ENCODE measurements at regions not wholly inside any gene's neighbourhood (a gene's known extent, or its start where the extent isn't known, plus 50 kb on each side); places are given as distances from the start of the nearest gene placed in this dataset.

DNA sequence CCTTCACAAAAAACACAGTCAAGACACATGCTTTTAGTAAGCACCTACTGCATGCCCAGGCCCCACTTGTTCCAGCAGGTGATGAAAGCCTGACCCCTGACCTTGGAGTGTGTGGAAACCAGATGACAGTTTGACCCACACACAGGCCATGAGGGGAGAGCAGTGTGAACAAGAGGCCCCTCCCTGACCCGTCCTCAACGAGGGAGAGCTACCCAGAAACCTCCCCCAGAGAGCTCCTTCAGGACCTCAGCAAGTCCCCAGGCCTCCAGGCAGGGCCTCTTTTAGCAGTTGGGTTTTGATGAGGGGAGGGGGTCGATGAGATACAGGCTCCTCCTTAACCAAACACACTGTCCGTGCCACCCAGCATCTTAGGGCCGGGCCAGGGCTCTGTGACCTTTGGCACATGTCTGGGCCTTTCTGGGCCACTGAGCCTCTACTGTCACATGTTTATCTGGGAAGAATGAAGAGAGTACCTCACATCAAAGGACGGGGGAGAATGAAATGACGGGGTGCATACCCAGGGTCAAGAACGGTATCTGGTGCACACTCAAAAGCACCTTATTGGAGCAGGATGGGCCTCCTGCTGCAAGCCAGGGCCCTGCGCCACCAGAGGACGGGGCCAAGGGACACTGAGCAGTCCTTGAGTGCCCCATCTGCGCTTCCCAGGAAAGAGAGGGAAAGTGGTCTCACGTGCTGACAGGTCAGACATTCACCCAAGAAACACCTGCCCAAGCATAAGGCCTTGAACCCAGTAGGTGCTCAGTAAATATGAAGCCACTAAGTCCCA is 202.6 kb upstream of the ZMIZ1 start:
- H3K4me3 ChIP-seq (ENCODE audit: low read length): no peak overlapping the region
- no peaks in the 10 kb centered on the region for H3K27me3 ChIP-seq (ENCODE audit: control insufficient read depth, insufficient read depth, low read length)
- H3K9me3 ChIP-seq (ENCODE audit: control insufficient read depth, low read depth, low read length): no peaks in the 10 kb centered on the region
- WGBS (ENCODE audit: insufficient coverage, low lambda C conversion rate): no CpG with 5 or more reads among the region's 12 CpGs
- no peaks in the 10 kb centered on the region for H3K4me1 ChIP-seq (ENCODE audit: control insufficient read depth, insufficient read depth, low read length)
- H3K36me3 ChIP-seq (ENCODE audit: control insufficient read depth, insufficient read depth, low read length): no peaks in the 10 kb centered on the region
- DNase-seq: no peak
- no peak overlapping the region for H3K27ac ChIP-seq (ENCODE audit: low read length)

DNA sequence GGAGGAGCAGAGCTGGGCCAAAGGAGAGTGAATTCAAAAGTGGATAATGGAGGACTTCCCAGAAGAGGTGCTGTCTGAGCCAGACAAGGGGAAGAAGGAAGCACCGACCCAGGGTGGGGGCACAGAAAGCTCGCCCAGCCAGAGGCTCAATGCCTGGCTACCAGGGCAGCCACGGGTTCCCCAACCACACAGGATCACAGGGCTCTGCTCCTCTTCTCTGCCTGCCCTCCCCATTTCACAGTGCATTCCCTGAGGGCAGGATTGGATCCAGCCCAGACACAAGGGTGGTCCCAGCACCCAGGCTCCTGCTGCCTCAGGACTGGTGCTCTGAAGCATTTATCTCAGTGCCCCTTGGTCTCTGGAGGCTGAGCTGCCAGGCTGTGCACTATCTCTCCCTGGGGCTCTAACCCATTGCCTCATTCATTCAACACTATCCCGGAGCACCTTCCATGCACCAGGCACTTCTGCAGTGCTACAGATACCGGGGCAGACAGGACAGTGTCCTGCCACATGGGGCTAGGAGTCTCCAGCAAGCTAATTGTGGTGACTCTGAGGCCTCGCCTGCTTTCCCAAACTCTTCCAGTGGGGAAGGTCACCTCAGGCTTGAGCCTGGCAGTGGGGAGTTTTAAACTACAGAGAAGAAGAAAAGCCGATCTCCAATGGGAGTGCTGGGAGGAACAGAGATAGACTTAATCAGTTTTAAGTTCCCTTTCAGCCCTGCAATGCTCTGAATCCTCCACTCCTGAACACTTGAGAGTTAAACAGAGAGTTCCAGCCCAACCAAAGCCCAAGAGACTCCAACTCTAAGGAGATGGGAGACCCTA is 201.8 kb upstream of the ZMIZ1 start:
- no peak for DNase-seq
- no peaks in the 10 kb centered on the region for H3K27me3 ChIP-seq (ENCODE audit: control insufficient read depth, insufficient read depth, low read length)
- no peaks in the 10 kb centered on the region for H3K36me3 ChIP-seq (ENCODE audit: control insufficient read depth, insufficient read depth, low read length)
- H3K27ac ChIP-seq (ENCODE audit: low read length): no peak overlapping the region
- WGBS (ENCODE audit: insufficient coverage, low lambda C conversion rate): no CpG with 5 or more reads among the region's 7 CpGs
- no peaks in the 10 kb centered on the region for H3K4me1 ChIP-seq (ENCODE audit: control insufficient read depth, insufficient read depth, low read length)
- H3K9me3 ChIP-seq (ENCODE audit: control insufficient read depth, low read depth, low read length): no peaks in the 10 kb centered on the region
- no peak overlapping the region for H3K4me3 ChIP-seq (ENCODE audit: low read length)

DNA sequence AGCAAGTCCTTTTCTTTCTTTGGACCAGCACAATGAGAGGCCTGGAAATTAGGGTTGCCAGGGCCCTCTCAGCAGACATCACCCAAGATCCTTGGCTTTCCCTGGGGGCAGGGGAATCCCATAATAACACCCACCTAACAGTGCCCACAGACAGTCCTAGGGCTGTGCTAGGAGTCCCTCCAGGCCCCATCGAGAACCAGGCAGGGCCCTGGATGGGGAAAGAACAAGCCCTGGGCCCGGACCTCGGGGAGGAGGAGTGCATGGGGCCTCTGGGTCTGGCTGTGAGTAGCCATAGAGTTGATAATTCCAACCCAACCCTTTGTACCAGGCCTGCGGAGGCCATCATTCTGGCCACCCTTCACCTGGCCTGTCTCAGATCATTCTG is 201.2 kb upstream of the ZMIZ1 start:
- DNase-seq: no peak
- Histone ChIP-seq H3K9me3 (ENCODE audit: control insufficient read depth, low read depth, low read length) (no peaks in the 10 kb centered on the region), H3K36me3 (ENCODE audit: control insufficient read depth, insufficient read depth, low read length) (no peaks in the 10 kb centered on the region), H3K4me3 (ENCODE audit: low read length) (no peak overlapping the region), H3K4me1 (ENCODE audit: control insufficient read depth, insufficient read depth, low read length) (no peaks in the 10 kb centered on the region), H3K27ac (ENCODE audit: low read length) (no peak overlapping the region), H3K27me3 (ENCODE audit: control insufficient read depth, insufficient read depth, low read length) (no peaks in the 10 kb centered on the region)
- no CpG with 5 or more reads among the region's 4 CpGs for WGBS (ENCODE audit: insufficient coverage, low lambda C conversion rate)

DNA sequence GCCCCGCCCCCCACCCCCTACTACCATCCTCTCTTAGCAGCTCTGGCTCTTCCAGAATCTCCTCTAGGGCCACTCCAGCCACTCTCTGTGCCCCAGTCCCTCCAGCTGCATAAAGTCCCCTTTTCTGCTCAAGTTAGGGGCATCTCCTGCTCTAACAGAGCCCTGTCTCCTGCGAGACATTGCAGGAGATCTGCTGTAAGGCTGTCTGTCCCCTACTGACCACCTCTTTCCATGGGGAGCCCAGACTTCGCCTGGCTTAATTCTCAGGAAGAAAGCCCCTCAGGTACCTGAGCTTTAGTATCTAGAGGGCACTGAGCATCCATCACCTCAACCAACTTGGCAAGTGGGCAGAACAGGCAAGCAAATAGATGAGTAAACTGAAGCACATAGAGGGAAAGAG is 200.7 kb upstream of the ZMIZ1 start:
- Histone ChIP-seq H3K27ac (ENCODE audit: low read length) (no peak overlapping the region), H3K4me1 (ENCODE audit: control insufficient read depth, insufficient read depth, low read length) (no peaks in the 10 kb centered on the region), H3K27me3 (ENCODE audit: control insufficient read depth, insufficient read depth, low read length) (no peaks in the 10 kb centered on the region), H3K9me3 (ENCODE audit: control insufficient read depth, low read depth, low read length) (no peaks in the 10 kb centered on the region), H3K36me3 (ENCODE audit: control insufficient read depth, insufficient read depth, low read length) (no peaks in the 10 kb centered on the region), H3K4me3 (ENCODE audit: low read length) (no peak overlapping the region)
- WGBS (ENCODE audit: insufficient coverage, low lambda C conversion rate): no CpG with 5 or more reads among the region's 3 CpGs
- no peak for DNase-seq

DNA sequence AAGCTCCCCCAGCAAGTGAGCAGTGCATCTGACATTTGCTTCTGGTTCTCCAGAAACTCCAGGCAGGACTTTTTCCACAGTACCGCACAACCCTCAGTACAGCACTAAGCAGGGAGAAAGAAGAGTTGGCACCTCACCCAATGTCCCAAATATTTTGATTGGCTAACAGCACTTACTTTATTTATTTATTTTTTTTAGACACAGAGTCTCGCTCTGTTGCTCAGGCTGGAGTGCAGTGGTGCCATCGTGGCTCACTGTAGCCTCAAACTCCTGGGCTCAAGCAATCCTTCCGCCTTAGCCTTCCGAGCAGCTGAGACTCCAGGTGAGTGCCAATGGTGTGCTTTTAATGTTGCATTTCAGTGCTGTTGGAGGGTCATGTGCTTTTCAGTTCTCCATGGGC is 200.3 kb upstream of the ZMIZ1 start:
- H3K4me1 ChIP-seq (ENCODE audit: control insufficient read depth, insufficient read depth, low read length): no peaks in the 10 kb centered on the region
- no peak overlapping the region for H3K27ac ChIP-seq (ENCODE audit: low read length)
- H3K9me3 ChIP-seq (ENCODE audit: control insufficient read depth, low read depth, low read length): no peaks in the 10 kb centered on the region
- no peak for DNase-seq
- no peaks in the 10 kb centered on the region for H3K27me3 ChIP-seq (ENCODE audit: control insufficient read depth, insufficient read depth, low read length)
- H3K4me3 ChIP-seq (ENCODE audit: low read length): no peak overlapping the region
- no peaks in the 10 kb centered on the region for H3K36me3 ChIP-seq (ENCODE audit: control insufficient read depth, insufficient read depth, low read length)
- WGBS (ENCODE audit: insufficient coverage, low lambda C conversion rate): no CpG with 5 or more reads among the region's 5 CpGs

DNA sequence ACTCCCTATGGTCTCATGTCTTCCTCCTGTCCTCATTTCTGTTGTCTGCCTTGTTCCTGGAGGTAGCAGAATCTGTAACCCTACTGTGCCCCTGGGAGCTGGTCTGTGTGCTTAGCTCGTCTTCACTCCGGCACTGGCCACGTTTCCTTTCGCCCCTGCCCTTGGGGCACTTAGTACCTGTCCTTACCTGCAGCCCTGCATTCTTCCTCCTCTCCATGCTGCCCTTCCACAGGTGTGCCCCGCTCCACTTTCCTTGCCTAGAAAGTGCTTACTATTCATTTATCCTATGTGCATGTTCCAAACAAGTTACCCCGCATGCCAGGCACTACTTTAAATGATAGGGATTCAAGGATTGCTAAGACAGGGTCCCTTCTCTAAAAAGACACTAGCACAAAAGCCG is 199.9 kb upstream of the ZMIZ1 start:
- Histone ChIP-seq H3K27me3 (ENCODE audit: control insufficient read depth, insufficient read depth, low read length) (no peaks in the 10 kb centered on the region), H3K36me3 (ENCODE audit: control insufficient read depth, insufficient read depth, low read length) (no peaks in the 10 kb centered on the region), H3K27ac (ENCODE audit: low read length) (no peak overlapping the region), H3K4me3 (ENCODE audit: low read length) (no peak overlapping the region), H3K4me1 (ENCODE audit: control insufficient read depth, insufficient read depth, low read length) (no peaks in the 10 kb centered on the region), H3K9me3 (ENCODE audit: control insufficient read depth, low read depth, low read length) (no peaks in the 10 kb centered on the region)
- DNase-seq: no peak
- WGBS (ENCODE audit: insufficient coverage, low lambda C conversion rate): no CpG with 5 or more reads among the region's 7 CpGs

DNA sequence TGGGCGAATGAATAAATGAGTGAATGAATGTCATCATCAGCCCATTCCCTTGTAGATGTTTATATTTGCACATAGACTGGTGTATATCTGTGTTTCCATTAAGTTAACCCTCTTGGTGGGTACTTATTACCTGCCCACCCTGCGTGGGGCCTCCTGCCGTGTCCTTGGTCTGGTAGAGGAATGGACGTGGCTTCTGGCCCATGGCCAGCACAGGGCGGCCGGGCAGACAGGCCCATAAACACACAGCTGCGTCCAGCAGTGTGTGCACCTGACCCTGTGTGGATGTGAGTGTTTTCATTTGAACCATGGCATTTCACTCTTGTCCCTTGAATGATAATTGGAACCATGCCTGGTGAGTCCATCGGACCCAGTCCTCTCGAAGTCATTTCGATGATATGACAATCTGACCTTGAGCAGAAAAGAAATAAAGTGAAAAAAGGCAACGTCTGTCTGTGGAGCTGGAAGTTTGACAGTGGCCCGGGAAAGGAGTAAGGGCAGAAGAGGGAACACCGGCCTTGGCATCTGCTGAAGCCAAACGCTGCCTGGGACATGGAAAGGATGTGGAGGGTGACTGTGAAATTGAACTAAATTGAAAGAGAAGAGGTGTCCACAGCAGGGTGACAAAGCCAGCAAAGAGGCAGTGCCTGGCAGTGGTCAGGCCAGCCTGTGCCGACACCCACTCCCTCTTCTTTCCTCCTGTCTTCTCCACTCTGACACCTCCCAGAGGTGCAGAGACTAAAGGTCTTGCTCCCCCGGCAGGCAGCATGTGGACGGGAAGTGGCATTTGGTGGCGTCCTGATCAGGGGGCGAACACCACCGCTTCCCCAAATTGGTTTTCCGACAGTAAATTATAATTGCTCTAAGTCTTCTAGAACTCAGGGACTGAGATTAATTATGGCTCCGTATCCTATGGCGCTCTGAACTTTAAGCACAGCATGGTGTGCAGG is 199.0 kb upstream of the ZMIZ1 start:
- no peaks in the 10 kb centered on the region for H3K9me3 ChIP-seq (ENCODE audit: control insufficient read depth, low read depth, low read length)
- H3K4me3 ChIP-seq (ENCODE audit: low read length): no peak overlapping the region
- H3K27ac ChIP-seq (ENCODE audit: low read length): no peak overlapping the region
- WGBS (ENCODE audit: insufficient coverage, low lambda C conversion rate): 94% methylated on average over 10 of the region's 23 CpGs
- no peaks in the 10 kb centered on the region for H3K4me1 ChIP-seq (ENCODE audit: control insufficient read depth, insufficient read depth, low read length)
- DNase-seq: no peak
- no peaks in the 10 kb centered on the region for H3K36me3 ChIP-seq (ENCODE audit: control insufficient read depth, insufficient read depth, low read length)
- no peaks in the 10 kb centered on the region for H3K27me3 ChIP-seq (ENCODE audit: control insufficient read depth, insufficient read depth, low read length)

DNA sequence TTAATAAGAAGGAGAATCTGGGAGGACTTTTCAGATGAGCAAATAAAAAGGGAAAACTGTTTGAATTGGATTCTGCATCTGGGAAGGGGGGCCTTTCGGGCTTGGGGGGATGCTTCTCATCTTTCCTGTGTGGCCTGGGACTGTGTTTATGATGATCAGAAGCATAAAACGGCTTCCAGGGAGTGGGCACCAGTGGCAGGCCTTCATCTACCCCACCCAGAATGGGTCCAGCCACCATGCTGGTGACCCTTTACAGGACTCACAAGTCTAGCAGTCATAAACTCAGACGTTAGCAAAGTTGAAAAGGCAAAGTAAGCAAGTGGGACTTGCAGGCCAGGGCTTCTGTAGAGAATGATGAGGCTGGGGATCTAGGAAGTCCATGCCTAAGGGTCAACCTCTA is 198.3 kb upstream of the ZMIZ1 start:
- no peaks in the 10 kb centered on the region for H3K27me3 ChIP-seq (ENCODE audit: control insufficient read depth, insufficient read depth, low read length)
- H3K36me3 ChIP-seq (ENCODE audit: control insufficient read depth, insufficient read depth, low read length): no peaks in the 10 kb centered on the region
- H3K4me3 ChIP-seq (ENCODE audit: low read length): no peak overlapping the region
- no peak for DNase-seq
- no peaks in the 10 kb centered on the region for H3K9me3 ChIP-seq (ENCODE audit: control insufficient read depth, low read depth, low read length)
- H3K27ac ChIP-seq (ENCODE audit: low read length): no peak overlapping the region
- no peaks in the 10 kb centered on the region for H3K4me1 ChIP-seq (ENCODE audit: control insufficient read depth, insufficient read depth, low read length)
- no CpG with 5 or more reads among the region's 3 CpGs for WGBS (ENCODE audit: insufficient coverage, low lambda C conversion rate)

DNA sequence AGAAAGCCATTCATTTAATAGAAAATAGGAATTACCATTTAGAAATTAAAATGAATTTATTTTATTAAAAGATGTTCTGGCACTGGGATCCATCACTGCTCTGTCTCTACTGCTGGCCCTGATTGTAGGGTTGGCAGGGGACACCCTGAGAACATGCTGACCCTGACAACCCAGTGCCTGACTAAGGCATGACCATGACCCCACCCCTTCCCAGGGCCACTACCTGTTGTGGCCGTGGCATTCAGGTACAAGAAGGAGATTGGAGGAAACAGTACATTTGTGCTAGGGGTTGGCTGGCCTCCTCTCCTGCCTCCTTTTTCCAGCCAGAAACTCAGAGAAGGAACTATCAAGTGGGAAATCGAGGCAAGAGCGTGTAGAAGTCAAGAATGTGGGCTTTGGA is 197.0 kb upstream of the ZMIZ1 start:
- Histone ChIP-seq H3K36me3 (ENCODE audit: control insufficient read depth, insufficient read depth, low read length) (no peaks in the 10 kb centered on the region), H3K27ac (ENCODE audit: low read length) (no peak overlapping the region), H3K9me3 (ENCODE audit: control insufficient read depth, low read depth, low read length) (no peaks in the 10 kb centered on the region), H3K27me3 (ENCODE audit: control insufficient read depth, insufficient read depth, low read length) (no peaks in the 10 kb centered on the region), H3K4me1 (ENCODE audit: control insufficient read depth, insufficient read depth, low read length) (no peaks in the 10 kb centered on the region), H3K4me3 (ENCODE audit: low read length) (no peak overlapping the region)
- DNase-seq: no peak
- WGBS (ENCODE audit: insufficient coverage, low lambda C conversion rate): no CpG with 5 or more reads among the region's 3 CpGs

DNA sequence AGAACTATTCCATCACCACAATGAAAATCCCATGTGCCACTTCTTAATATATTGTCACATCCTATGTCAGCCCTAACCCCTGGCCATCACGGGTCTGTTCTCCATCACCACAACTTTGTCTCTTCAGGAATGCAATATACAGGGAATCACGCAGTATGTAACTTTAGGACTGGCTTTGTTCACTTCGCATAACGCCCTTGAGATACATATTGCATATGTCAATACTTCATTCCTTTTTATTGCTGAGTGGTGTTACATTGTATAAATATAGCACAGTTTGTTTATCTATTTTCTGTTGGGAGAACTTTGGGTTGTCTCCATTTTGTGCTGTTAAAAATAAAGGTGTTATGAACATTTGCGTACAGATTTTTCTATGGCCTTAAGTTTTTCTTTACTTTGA is 195.4 kb upstream of the ZMIZ1 start:
- no peak for DNase-seq
- no peaks in the 10 kb centered on the region for H3K4me1 ChIP-seq (ENCODE audit: control insufficient read depth, insufficient read depth, low read length)
- WGBS (ENCODE audit: insufficient coverage, low lambda C conversion rate): no CpG with 5 or more reads among the region's 5 CpGs
- H3K4me3 ChIP-seq (ENCODE audit: low read length): no peak overlapping the region
- H3K9me3 ChIP-seq (ENCODE audit: control insufficient read depth, low read depth, low read length): no peaks in the 10 kb centered on the region
- H3K36me3 ChIP-seq (ENCODE audit: control insufficient read depth, insufficient read depth, low read length): no peaks in the 10 kb centered on the region
- no peak overlapping the region for H3K27ac ChIP-seq (ENCODE audit: low read length)
- no peaks in the 10 kb centered on the region for H3K27me3 ChIP-seq (ENCODE audit: control insufficient read depth, insufficient read depth, low read length)
